NCI-H510A (cell line): ENCODE measurements at regions not wholly inside any gene's neighbourhood (a gene's known extent, or its start where the extent isn't known, plus 50 kb on each side); places are given as distances from the start of the nearest gene placed in this dataset.
"Not testable (repeated sequence)": the region's sequence is repeated elsewhere in the genome, so short reads cannot be mapped to it uniquely, and the experiment has no call there.

Source experiments
- DNase-seq: peaks from one replicate; lab custom pipeline; 2025; lab: John Stamatoyannopoulos, UW

DNA sequence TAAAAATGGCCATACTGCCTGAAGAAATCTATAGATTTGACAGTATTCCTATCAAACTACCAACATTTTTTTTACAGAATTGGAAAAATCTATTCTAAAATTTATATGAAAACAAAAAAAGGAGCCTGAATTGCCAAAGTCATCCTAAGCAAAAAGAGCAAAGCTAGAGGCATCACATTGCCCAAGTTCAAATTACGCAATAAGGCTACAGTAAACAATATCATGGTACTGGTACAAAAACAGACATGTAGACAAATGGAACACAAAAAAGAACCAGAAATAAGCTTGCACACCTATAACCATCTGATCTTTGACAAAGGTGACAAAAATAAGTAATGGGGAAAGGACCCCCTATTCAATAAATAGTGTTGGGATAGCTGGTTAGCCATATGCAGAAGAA, 50.2 kb upstream of the THSD7B start:
- DNase-seq: no peak

DNA sequence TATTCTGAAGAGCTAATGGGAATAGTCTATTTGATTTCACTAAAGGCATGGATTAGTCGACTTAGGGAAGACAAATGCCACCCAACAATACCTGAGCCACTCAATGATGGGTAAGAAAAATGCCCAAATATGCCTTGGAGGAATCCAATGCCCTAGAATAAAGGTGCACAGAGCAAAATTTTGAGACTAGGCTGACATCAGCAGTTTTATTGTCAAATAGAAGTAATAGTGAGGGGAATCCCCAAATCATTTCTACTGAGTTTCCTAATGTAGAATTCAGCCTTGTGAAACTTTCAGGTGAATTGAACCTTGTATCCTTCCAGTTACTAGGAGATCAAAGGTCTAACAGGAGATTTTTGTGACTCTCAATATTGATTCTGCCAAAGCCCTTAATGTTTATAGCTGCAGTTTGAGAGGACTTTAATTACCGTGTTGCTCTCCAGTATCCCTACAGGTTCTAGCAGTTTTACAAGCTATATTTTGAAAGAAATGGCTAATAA, 50.8 kb upstream of the THSD7B start:
- no peak for DNase-seq

DNA sequence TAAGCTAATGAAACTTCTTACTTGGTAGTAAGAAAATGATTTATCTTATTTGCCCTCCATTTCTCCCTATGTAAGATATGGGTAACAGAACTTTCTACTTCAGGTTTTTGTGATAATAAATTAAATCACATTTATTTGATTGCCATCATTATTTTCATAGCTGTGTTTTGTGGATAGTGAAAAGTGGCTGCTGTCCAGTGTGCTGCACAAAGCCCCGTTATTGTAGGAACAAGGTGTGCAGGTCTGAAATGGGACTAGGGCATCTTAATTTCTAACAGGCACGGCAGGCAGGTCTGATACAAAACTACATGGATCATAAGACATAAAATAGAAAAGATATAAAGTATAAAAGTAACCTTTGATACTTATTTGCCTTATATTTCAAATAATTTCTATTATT, 51.6 kb upstream of the THSD7B start:
- DNase-seq: no peak

DNA sequence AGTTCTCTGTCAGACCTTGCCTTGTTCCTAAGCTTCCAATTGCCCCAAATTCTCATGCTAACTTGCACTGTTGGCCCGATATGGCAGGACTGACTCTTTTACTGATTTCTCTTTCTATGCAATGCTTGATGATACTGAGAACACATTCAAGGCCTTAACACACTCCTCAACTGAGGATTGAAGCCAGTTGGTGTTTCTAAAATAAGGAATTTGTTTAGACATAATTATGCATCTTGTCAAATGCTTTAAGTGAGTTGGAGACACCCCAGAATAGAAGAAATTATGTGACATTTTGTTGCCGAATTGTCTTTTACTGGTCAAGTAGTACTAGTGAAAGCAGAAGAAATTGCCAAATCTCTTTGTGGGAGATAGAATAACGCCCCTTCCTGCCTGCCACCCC, 60.0 kb upstream of the THSD7B start:
- DNase-seq: no peak

DNA sequence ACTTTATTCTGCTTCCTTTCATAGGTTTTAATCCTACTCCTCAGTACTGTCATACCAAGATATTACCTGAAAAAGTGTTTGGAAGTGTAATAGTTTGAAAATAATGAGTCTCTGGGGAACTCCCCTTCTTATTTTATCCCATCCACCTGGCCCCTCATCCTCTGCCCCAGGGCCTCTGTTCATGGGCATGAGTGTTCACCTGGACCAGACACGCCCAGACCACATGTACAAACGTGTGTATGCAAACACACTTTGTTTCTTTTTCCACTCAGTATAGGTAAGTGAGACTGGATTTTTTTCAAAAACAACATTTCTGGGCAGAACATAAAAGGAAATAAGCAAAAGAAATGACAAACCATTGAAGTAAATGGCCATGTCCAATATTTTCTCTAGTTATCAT, 62.1 kb upstream of the THSD7B start:
- DNase-seq: no peak

DNA sequence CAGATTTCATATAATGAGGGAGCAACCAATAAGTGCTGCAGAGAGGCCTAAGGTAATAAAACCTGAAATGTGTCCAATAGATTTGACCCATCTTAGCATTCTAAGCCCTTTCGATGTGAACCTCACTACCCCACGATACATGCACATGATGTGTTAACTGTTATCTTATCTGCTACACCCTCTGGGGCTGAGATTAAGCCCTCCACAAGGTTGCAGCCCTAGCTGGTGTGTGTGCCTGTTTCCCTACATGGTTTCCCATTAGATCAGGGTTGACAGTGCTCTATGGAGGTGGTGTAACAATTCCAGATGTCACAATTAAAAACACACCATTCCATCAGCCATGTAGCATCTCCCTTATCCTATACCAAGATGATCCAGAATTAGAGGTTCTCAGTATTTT, 68.9 kb upstream of the THSD7B start:
- DNase-seq: no peak

DNA sequence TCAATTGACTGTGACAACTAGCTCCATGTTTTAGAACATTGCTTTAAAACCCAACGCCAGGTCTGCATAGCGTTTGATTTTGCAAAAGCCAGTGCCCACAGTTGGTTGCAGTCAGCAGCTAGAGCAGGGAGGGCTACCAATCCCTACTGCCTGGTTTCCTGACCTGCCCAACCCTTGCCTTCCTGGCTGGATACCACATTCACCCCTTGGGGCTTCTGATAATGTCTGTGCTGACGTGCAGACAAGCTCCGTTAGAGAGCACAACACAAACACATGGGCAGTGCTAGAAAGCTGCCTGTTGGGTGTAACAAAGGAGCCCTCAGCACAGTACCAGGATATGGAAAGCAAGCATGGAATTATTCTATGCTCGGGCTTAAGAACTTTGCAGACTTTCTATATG, 71.4 kb upstream of the THSD7B start:
- DNase-seq: no peak

DNA sequence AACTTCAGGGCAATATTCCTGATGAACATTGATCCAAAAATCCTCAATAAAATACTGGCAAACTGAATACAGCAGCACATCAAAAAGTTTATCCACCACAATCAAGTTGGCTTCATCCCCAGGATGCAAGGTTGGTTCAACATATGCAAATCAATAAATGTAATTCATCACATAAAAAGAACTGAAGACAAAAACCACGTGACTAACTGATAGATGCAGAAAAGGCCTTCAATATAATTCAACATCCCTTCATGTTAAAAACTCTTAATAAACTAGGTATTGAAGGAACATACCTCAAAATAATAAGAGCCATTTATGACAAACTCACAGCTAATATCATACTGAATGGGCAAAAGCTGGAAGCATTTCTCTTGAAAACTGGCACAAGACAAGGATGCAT, 85.3 kb upstream of the THSD7B start:
- DNase-seq: not testable (repeated sequence)

DNA sequence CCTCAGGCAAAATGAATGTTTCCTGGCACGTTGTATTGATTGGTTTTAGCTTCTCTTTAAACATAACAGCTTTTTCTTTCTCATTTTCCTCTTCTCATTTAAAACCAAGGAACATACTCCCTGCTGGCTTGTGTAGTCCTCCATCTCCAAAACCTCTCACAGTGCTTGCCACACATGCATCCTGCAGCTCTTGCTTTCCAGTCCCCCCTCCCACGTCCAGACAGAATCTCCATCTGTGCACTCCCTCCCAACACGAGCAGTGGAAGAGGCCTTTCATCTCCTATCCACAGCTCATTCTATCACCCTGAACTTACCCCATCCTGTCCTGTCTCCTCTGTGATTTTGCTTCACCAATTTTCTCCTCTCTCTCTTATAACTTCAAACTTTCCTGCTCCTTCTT, 99.6 kb upstream of the THSD7B start:
- no peak for DNase-seq

DNA sequence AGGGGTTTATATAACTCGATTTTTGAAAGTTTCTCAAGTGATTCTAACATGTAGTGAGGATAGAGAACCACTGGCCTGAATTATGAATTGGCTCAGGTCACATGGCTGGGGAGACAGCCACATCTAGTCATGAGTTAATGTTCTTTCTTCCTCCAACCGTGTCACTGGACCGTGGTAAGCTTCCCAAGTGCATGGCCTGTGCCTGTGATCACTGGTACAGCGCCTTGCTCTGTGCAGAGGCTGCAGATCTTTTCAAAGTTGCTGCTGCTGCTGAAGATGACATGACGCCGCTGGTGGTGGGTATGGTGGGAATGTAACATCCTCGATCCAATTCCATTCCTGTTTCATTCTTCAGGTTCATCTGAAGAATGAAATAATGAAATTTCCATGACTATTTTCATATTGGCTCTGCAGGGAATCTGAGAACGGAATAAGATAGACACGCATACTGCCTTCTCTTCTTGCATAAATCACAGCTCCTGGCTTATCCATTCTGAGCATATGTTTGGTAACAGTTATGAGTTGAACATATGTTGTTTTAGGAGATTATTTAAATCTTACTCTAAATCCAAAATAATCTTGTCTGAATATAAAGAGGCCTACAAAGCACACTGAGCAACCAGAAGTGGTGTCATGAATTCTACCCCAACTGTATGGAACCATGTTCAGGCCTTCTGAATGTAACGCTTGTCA, 100.5 kb upstream of the THSD7B start:
- no peak for DNase-seq

DNA sequence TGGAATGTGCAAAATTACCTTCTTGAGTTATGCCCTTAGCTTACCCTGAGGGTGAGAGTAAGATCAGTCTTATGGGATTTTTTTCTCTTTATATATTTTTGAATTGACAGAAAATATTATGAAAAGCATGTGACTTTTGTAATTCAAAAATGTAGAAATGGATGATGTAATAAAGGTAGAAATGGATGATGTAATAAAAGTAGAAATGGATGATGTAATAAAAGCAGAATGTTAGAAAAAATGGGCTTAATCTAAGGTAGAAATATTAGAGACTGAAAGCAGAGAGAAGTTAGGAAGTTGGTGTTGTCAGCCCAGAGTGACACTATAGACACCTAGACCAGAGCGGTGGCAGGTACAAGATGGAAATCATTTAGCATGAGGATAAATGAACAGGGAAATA, 107.1 kb upstream of the THSD7B start:
- DNase-seq: no peak

DNA sequence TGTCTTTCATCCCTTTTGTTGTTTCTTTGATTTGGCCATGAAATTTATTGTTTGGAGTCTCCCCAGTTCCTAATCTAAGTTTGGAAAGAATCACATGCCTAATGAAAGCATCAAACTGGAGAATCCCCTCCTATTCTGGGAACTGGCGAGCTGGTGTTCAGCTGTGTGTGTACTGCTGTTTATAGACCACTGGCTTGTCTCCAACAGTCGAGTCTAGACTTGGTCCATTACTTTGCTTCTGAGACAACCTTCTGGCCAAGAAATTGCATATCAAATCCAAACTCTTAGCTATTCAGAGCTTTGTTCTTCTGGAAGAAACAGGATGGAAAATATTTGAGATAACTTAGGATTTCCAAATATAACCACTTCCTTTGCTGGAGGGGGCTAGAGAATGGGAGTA, 111.5 kb upstream of the THSD7B start:
- no peak for DNase-seq

DNA sequence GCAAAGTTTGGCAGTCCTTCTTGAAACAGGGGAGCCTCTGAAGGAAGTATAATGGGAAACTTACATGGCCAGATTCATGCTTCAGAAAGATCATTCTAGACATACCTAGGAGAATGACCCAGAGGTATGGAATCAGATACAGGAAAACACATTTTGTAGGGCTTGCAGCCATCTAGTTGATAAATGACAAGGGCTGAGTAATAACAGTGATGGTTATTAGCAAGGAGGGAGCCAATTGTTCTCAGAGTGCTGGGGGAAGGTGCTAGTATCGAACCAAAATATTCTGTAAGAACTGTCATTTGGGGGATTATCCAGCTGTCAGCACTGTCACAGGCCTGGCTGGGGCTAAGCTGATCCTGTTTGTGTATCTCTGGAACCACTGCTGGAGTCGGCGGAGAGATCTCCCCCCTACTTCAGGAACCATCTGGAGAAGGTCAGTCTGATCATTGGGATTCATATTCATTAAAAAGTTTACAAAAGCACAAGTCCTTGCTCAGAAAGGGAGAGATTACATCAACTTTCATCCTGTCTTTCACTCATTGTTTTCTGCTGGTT, 113.8 kb upstream of the THSD7B start:
- DNase-seq: no peak

DNA sequence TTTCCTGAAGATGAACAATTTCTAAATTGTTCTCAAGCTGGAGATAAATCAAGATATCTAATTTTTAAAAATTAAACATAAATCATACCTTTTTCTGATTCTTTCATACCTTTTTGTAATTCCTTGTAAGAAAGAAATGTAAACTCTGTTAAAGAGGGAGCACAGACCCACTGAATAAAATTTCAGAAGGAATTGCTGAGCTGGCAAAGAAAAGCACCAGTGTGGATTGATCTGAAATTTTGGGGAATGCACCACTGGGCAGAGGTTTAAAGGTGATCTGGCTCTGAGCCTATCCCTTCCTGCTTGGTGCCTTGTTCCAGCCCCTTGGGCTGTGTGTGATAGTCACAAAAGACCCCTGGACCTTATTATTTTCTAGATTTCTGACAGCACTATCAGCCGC, 118.3 kb upstream of the THSD7B start:
- DNase-seq: no peak

DNA sequence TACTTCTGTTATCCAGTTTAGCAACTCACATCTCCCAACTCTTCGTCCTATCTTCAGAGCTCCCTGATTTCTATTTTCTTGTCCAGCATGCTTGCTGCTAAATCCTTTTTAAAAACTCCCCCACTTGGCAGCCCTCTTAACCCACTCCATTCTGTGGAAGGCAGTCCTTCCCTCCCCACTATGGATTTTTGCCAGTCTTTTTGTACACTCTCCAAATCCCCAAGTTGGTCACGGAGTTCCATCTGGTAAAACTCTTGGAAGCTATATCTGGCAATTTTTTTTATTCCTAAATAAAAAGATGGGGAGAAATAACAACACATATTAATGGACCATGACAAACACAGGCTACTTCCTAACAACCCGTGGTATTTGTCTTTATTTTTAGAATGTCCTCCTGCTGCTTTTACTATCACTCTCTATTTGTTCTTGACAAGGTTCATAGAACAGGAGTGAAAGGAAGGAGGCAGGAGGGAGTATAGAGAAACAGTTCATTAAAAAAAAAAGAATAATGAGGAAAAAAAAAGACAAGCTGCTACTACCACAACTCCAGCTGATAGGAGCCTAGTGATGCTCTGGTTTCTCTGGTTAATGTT, 120.0 kb upstream of the THSD7B start:
- DNase-seq: no peak

DNA sequence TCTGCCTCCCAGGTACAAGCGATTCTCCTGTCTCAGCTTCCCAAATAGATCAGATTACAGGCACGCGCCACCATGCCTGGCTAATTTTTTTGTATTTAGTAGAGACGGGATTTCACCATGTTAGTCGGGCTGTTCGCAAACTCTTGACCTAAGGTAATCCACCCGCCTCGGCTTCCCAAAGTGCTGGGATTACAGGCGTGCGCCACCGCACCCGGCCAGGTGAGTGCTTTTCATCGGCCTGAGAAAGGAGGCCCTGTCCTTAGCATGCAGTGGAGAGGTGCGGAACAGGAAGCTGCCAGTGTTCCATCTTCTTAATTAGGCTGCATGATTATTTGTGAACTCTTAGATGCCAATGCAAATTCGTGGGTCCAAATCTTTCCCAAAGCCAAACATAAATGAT, 125.7 kb upstream of the THSD7B start:
- DNase-seq: no peak

DNA sequence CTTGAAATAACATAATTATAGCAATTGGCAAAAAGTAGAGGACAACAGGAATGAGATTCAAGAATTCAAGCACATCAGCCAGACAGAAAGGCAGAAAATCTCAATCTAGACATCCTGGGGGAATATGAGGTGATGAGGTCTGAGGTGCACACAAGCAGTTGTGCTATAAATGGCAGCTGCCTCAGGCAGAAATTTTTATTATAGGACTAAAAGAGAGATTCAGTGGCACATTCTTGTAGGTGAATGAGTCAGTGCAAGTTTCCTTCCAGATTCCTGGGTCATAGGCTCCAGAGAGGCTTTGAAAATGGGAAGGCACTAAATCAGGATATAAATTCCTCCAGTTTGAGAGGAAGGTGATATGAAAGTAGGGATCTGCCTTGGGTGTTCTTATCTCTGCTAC, 127.2 kb upstream of the THSD7B start:
- no peak for DNase-seq

DNA sequence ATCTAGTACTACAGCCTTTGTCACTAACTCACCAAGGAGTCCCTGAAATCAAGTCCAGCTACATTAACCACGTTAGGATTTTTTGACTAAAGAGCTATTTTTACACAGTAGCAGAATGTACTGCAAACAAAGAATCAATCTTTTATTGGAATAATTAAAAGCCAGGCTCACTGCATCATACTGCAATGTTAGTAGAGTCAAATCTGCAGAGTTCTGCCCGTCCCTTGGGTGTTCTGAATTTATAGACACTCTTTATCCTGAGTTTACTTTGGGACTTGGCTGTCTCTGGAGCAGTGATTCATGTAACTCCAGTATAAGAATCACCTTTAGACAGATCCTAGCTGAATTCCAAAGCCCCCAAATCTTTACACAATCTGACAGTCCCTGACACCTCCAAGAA, 127.9 kb upstream of the THSD7B start:
- DNase-seq: no peak

DNA sequence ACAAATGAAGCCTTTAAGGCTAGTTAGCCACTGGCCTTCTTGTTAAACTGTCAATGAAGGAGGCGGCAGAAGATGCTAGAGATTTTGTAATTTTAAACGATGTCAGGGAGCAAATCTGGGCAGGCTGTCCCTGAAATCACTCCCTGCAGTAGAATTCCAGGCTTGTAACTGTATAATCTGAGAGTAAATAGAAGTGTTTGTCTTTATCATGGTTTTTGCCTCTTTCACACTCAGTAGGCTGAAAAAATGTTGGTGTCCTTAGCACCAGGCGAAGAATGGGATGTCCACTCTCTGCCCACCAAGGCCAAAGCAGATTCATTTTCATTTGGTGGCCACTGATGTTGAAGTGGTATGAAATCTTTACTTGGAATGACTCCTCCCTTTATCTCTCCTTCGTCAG, 136.9 kb upstream of the THSD7B start:
- no peak for DNase-seq

DNA sequence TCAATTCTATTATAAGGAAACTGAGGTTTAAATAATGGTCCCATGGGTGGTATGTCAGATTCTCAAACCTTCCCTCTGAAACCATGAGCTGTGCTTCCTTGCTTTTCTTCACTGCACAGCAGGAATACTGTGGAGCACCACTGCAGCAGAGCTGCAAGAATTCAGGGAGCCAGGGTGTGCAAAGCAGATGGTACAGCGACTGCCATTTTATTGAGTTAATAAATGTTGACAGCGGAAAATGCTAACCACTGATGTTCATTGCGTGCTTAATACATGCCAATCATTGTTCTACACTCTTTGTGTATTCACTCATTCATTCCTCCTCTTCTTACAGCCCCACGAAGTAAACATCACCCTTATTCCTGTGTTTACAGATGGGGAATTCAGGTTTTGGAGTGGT, 152.2 kb upstream of the THSD7B start:
- no peak for DNase-seq

DNA sequence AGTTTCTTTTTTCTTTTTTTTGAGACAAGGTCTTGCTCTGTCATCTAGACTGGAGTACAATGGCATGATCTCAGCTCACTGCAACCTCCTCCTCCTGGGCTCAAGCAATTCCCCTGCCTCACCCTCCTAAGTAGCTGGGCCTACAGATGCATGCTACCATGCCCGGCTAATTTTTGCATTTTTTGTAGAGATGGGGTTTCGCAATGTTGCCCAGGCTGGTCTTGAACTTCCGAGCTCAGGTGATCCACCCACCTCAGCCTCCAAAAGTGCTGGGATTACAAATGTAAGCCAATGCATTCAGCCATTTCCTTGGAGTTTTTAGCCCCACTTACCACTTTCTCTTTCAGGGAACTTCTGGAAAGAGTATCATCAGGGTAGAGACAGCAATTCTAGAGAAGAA, 153.3 kb upstream of the THSD7B start:
- DNase-seq: no peak

DNA sequence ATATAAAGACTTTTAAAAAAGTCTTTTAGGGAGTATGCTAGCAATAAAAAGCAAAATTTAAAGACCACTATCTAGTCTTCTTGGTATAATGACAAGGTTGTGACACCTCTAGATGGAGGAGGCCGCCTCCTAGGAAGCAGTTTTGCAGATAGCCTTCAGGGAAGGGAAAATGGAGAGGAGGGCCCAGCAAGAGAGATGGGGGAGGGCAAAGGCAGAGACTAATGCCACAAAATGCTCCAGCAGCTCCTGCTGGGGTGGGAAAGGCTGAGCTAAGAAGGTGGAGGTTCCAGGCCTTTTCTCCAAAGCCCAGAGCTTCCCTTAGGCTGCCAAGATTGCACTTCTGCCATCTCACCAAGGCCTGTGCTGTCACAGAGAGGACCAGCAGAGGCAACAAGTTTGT, 153.9 kb upstream of the THSD7B start:
- DNase-seq: no peak

DNA sequence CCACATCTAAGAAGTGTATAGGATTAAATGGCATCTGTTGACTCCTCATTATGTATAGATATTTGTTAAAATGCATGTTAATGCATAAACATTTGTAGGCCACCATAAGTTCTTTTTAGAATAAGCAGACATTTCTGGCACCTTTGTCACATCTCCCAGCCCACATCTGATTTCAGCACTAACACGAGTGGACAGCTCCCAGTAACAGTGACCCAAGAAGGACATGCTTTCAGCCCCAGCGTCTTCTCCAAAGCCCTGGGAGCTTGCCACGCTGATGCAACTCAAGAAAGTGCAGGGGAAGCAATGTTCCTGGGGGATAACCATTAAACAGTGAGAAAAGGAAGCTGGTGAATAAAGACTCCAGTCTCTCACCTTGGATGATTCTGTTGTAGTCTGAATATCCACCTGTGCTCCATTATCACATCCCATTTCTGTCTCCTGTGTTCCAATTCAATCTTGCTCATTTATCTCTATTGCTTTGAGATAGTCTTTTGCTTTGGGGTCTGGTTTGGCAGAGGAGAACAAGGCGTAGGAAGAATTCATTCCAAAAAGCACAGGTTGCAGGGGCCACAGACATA, 182.6 kb upstream of the THSD7B start:
- no peak for DNase-seq

DNA sequence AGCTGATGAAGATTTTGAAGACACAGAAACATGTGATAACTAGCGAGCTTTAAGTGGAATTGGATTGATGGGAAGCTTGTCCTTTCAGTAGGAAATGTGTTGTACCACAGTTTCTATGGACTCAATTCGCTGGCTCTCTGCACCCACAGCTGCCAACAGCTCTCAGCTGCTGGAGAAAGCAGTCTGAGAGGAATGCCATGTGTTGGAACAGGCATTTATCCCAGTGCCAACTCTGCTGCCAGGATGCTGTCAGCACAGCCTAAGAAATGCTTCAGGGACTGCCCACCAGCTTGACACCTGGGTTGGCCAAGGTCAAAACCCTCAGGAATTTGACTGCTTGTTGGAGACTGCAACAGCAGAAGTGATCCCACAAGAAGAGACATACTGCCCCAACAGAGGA, 193.0 kb upstream of the THSD7B start:
- no peak for DNase-seq
